Upper lobe of left lung (tissue), 6 donors: ENCODE measurements at regions not wholly inside any gene's neighbourhood (a gene's known extent, or its start where the extent isn't known, plus 50 kb on each side); places are given as distances from the start of the nearest gene placed in this dataset.

Experiments used
- ATAC-seq, 2 donors: fragments of 200-7000 bp; cut with Tn5 transposase; one replicate each; pipeline ENCODE4 v1.9.1; 2022; ENCODE audit warnings: mild to moderate bottlenecking in 2 of 2, moderate library complexity in 2 of 2; ENCODE audit not compliant: low FRiP score in 2 of 2
- DNase-seq, 2 donors: peaks; one replicate each; pipeline ENCODE4 v3.0.0-alpha.2; 2019 to 2020
- H3K27ac ChIP-seq, 4 donors: fragments of 200-600 bp; sonication (generic); one replicate each; pipeline ENCODE4 v1.5.1; 2016 to 2019
- H3K27me3 ChIP-seq, 4 donors: fragments of 200-600 bp; sonication (generic); one replicate each; pipeline ENCODE4 v1.5.1; 2017 to 2019
- H3K36me3 ChIP-seq, 4 donors: fragments of 200-600 bp; sonication (generic); one replicate each; pipeline ENCODE4 v1.5.1; 2016 to 2019
- H3K4me1 ChIP-seq, 4 donors: fragments of 200-600 bp; sonication (generic); one replicate each; pipeline ENCODE4 v1.5.1; 2018 to 2019
- H3K4me3 ChIP-seq, 4 donors: fragments of 200-600 bp; sonication (generic); one replicate each; pipeline ENCODE4 v1.5.1; 2017 to 2019; ENCODE audit warnings: mild to moderate bottlenecking in 2 of 4, moderate library complexity in 1 of 4
- H3K9me3 ChIP-seq, 4 donors: fragments of 200-600 bp; sonication (generic); one replicate each; pipeline ENCODE4 v1.5.1; 2018 to 2019
- EP300 ChIP-seq, 4 donors: sonication (generic); formaldehyde crosslinking; IDR thresholded peaks; one replicate each; pipeline ENCODE4 v1.5.1; 2017; ENCODE audit warnings: antibody characterized with exemption in 4 of 4, control low read depth in 2 of 4
- POLR2A ChIP-seq, 4 donors: fragments of 450-650 bp; IDR thresholded peaks; one replicate each; pipeline ENCODE4 v1.5.1; 2016 to 2017; ENCODE audit warnings: antibody characterized with exemption in 4 of 4, mild to moderate bottlenecking in 2 of 4
- POLR2AphosphoS5 ChIP-seq, 2 donors: sonication (generic); formaldehyde crosslinking; IDR thresholded peaks; one replicate each; pipeline ENCODE4 v1.5.1; 2017; ENCODE audit warnings: antibody characterized with exemption in 2 of 2
- WGBS, 2 donors: methylation state at CpG; one replicate each; pipeline ENCODE4 v1.1.5; 2017 to 2018; 5-methylcytosine and 5-hydroxymethylcytosine counted together
- TF ChIP-seq, protein P1 (sequence below), 6 experiments: fragments of 450-650 bp in 4 of 6; fragments of 200-600 bp in 2 of 6; sonication (generic) in 2 of 6; IDR thresholded peaks; one replicate each; pipeline ENCODE4 v1.5.1; 2016 to 2019; ENCODE audit warnings: antibody characterized with exemption in 6 of 6
- donor health status: DM: no; HTN: no; CAD: no; lungs with moderate emphysema.
- donor health status: DM: no; HTN: yes; CAD: no; lungs with severe emphysema.

DNA sequence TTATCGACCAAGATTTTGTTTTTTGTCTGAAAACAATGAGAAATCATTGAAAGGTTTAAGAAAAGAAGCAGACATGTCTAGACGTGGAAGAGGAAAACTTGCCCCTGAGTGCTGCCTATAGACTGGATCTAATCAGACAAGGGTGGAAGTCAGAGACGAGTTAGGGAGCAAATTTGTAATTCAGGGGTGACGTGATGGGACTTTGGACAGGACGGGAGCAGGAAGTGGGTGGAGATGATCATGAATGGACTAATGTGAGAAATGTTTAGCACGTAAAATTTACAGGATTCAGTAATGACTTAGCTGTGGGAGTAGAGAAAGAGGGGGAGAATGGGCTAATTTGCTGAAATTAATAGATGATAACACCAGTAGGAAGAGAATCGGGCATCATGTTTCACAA lies 117.0 kb upstream of the EPHA4 start:
- Histone ChIP-seq H3K27me3 (no peaks in the 10 kb centered on the region), H3K9me3 (no peaks in the 10 kb centered on the region), H3K4me3 (no peak overlapping the region), H3K4me1 (no peaks in the 10 kb centered on the region), H3K27ac (no peak overlapping the region), H3K36me3 (no peaks in the 10 kb centered on the region)
- no peak for DNase-seq
- 67 to 71% methylated on average over 7 of the region's 7 CpGs for WGBS, 2 donors
- TF ChIP-seq POLR2AphosphoS5 (IDR thresholded peaks at IDR 0.05) (no peak), EP300 (IDR thresholded peaks at IDR 0.05) (no peak), POLR2A (IDR thresholded peaks at IDR 0.05) (no peak)
- TF ChIP-seq, protein P1, sequence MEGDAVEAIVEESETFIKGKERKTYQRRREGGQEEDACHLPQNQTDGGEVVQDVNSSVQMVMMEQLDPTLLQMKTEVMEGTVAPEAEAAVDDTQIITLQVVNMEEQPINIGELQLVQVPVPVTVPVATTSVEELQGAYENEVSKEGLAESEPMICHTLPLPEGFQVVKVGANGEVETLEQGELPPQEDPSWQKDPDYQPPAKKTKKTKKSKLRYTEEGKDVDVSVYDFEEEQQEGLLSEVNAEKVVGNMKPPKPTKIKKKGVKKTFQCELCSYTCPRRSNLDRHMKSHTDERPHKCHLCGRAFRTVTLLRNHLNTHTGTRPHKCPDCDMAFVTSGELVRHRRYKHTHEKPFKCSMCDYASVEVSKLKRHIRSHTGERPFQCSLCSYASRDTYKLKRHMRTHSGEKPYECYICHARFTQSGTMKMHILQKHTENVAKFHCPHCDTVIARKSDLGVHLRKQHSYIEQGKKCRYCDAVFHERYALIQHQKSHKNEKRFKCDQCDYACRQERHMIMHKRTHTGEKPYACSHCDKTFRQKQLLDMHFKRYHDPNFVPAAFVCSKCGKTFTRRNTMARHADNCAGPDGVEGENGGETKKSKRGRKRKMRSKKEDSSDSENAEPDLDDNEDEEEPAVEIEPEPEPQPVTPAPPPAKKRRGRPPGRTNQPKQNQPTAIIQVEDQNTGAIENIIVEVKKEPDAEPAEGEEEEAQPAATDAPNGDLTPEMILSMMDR (IDR thresholded peaks at IDR 0.05): no peak
- ATAC-seq: no peak

GRCh38 chr2:221680548-221680947 lies 108.4 kb upstream of the EPHA4 start:
- Histone ChIP-seq H3K9me3 (no peaks in the 10 kb centered on the region), H3K4me1 (no peaks in the 10 kb centered on the region), H3K27ac (no peak overlapping the region), H3K4me3 (no peak overlapping the region), H3K27me3 (no peaks in the 10 kb centered on the region), H3K36me3 (no peaks in the 10 kb centered on the region)
- DNase-seq (no peak), ATAC-seq (no peak)
- TF ChIP-seq POLR2A (IDR thresholded peaks at IDR 0.05): no peak

DNA sequence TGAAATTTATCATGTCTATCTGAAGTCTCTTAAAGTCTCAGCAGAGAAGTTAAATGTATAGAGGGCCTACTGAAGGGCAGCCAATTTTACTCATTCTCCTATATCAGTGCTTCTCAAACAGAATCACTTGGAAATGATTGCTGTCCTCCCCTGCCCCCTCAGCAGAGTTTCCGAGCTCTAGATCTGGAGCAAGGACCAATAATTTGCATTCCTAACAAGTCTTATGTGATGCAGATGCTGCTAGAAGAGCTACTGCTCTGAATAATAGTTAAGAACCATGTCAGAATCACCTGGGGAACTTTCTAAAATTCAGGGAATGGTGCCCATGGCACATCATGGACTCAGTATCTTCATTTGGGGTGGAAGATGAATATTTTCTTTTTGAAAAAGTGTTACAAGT lies 105.6 kb upstream of the EPHA4 start:
- Histone ChIP-seq H3K36me3 (no peaks in the 10 kb centered on the region), H3K4me3 (no peak overlapping the region), H3K27ac (no peak overlapping the region), H3K4me1 (no peaks in the 10 kb centered on the region), H3K27me3 (no peaks in the 10 kb centered on the region), H3K9me3 (no peaks in the 10 kb centered on the region)
- DNase-seq: no peak
- ATAC-seq: no peak
- TF ChIP-seq, protein P1 (IDR thresholded peaks at IDR 0.05): no peak
- TF ChIP-seq EP300 (IDR thresholded peaks at IDR 0.05) (no peak), POLR2A (IDR thresholded peaks at IDR 0.05) (no peak), POLR2AphosphoS5 (IDR thresholded peaks at IDR 0.05) (no peak)
- 76 to 86% methylated on average over 1 of the region's 1 CpG for WGBS, 2 donors

DNA sequence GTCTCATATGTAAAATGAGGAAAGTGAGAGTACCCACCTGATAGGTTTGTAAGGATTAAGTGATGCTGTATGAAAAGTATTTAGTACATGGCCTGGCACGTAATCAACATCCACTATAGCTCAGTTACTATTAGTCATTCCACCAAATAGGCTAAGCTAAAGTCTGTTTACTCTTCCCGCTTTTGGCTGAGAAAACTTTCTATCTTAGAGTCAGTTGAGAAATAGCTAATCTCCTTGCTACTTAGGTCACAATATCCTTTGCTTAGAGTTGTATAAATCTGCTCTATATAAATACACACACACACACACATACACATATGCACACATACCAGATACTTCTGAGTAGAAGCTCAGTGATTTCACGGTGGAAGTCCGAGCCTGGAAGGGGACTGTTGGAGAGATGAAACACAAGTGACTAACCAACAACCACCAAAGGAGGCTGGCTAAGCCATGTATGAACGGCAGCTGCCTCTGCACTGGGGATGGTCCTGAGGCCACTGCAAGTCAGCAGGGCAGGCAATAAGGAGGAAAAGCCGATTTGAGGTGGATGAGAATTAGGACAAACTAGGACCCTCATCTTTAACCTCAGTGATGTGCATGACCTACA lies 104.6 kb upstream of the EPHA4 start:
- no peak for ATAC-seq
- Histone ChIP-seq H3K27me3 (no peaks in the 10 kb centered on the region), H3K9me3 (no peaks in the 10 kb centered on the region), H3K36me3 (no peaks in the 10 kb centered on the region), H3K27ac (no peak overlapping the region), H3K4me3 (no peak overlapping the region), H3K4me1 (no peaks in the 10 kb centered on the region)
- TF ChIP-seq POLR2AphosphoS5 (IDR thresholded peaks at IDR 0.05) (no peak), POLR2A (IDR thresholded peaks at IDR 0.05) (no peak), EP300 (IDR thresholded peaks at IDR 0.05) (no peak)
- TF ChIP-seq, protein P1 (IDR thresholded peaks at IDR 0.05): no peak
- 71 to 82% methylated on average over 6 of the region's 6 CpGs for WGBS, 2 donors
- DNase-seq: no peak

DNA sequence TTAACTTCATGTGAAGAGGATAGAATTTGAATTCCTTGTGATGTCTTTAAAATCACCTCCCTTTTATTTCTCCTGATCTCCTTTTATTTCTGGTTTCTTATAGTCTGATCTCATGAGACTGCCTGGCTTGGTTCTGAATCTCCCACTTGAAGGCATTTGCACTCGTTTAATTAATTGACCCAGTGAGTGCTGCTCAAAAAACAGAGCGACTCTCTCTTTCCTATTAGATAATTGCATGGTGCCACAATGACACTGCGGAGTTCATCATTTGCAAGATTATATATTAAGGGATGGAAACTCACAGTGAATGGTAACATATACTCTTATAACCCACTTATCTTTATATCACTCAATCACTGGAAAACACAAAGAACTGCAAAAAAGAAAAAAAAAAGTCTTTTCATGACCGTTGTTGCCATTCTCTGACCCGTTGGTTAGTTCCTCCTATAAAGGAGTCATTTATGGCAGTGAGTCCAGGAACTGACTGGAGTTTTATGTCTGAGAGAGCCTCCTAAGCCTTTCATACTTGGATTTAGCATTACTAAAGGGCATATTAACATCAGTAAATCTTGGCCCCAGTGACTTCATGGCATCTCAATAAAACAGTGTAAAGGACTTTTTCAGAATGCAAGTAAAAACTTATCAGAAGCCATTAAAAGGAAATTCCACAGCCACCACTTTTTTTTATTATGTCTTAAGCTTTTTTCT lies 103.3 kb upstream of the EPHA4 start:
- TF ChIP-seq POLR2A (IDR thresholded peaks at IDR 0.05) (no peak), POLR2AphosphoS5 (IDR thresholded peaks at IDR 0.05) (no peak), EP300 (IDR thresholded peaks at IDR 0.05) (no peak)
- TF ChIP-seq, protein P1 (IDR thresholded peaks at IDR 0.05): no peak
- DNase-seq (no peak), ATAC-seq (no peak)
- Histone ChIP-seq H3K27ac (no peak overlapping the region), H3K4me1 (no peaks in the 10 kb centered on the region), H3K9me3 (no peaks in the 10 kb centered on the region), H3K36me3 (no peaks in the 10 kb centered on the region), H3K4me3 (no peak overlapping the region), H3K27me3 (no peaks in the 10 kb centered on the region)
- 70 to 73% methylated on average over 5 of the region's 5 CpGs for WGBS, 2 donors
